Stimulated activated CD4-positive, alpha-beta T cell treated with anti-CD3 and anti-CD28 coated beads, Interleukin-15, amount 100 ng/mL, for 24 hours (primary cell): ENCODE measurements at regions not wholly inside any gene's neighbourhood (a gene's known extent, or its start where the extent isn't known, plus 50 kb on each side); places are given as distances from the start of the nearest gene placed in this dataset.

Experiments
- DNase-seq: peaks from one replicate; pipeline ENCODE4 v3.0.0-alpha.2; 2020

GRCh38 chr18:56210520-56210919, 427.9 kb downstream of the TXNL1 start:
- no peak for DNase-seq

GRCh38 chr18:56207989-56208388, 430.4 kb downstream of the TXNL1 start:
- DNase-seq = no peak

GRCh38 chr18:56204052-56204451, 434.3 kb downstream of the TXNL1 start:
- no peak for DNase-seq

- DNase-seq = no peak
Observed at GRCh38 chr18:56202678-56203077, 435.7 kb downstream of the TXNL1 start.

GRCh38 chr18:56200381-56200911, 437.9 kb downstream of the TXNL1 start:
- no peak for DNase-seq

GRCh38 chr18:56199580-56200330, 438.6 kb downstream of the TXNL1 start:
- DNase-seq = no peak

- DNase-seq = no peak
Observed at GRCh38 chr18:56197241-56197859, 441.0 kb downstream of the TXNL1 start.

- DNase-seq = no peak
Observed at GRCh38 chr18:56196495-56197225, 441.7 kb downstream of the TXNL1 start.

GRCh38 chr18:56191334-56191733, 447.1 kb downstream of the TXNL1 start:
- DNase-seq = no peak

GRCh38 chr18:56189615-56190014, 448.8 kb downstream of the TXNL1 start:
- no peak for DNase-seq

- DNase-seq = no peak
Observed at GRCh38 chr18:56188529-56189275, 449.7 kb downstream of the TXNL1 start.

GRCh38 chr18:56186319-56186718, 452.1 kb downstream of the TXNL1 start:
- DNase-seq = no peak

GRCh38 chr18:56185126-56185525, 453.3 kb downstream of the TXNL1 start:
- DNase-seq = no peak

- no peak for DNase-seq
Observed at GRCh38 chr18:56176751-56177150, 461.6 kb downstream of the TXNL1 start.

GRCh38 chr18:56175330-56176001, 462.9 kb downstream of the TXNL1 start:
- DNase-seq = no peak

GRCh38 chr18:56173542-56174220, 464.7 kb downstream of the TXNL1 start:
- no peak for DNase-seq

GRCh38 chr18:56172527-56172926, 465.9 kb downstream of the TXNL1 start:
- no peak for DNase-seq

- no peak for DNase-seq
Observed at GRCh38 chr18:56171848-56172247, 466.5 kb downstream of the TXNL1 start.

- no peak for DNase-seq
Observed at GRCh38 chr18:56168049-56168781, 470.2 kb downstream of the TXNL1 start.

GRCh38 chr18:56167366-56167765, 471.0 kb downstream of the TXNL1 start:
- DNase-seq = no peak

- no peak for DNase-seq
Observed at GRCh38 chr18:56166914-56167313, 471.5 kb downstream of the TXNL1 start.
